GM20431 (cell line): ENCODE measurements at regions not wholly inside any gene's neighbourhood (a gene's known extent, or its start where the extent isn't known, plus 50 kb on each side); places are given as distances from the start of the nearest gene placed in this dataset.

Experiments used
- in situ Hi-C: fragments of 300-500 bp; cut with MseI, MboI; formaldehyde crosslinking; loops from one replicate; pipeline ENCODE4 v1.15.0; 2020; ENCODE audit warnings: low sequenced_read_pairs; ENCODE audit not compliant: unreplicated experiment

- in situ Hi-C loops: no loop called here
These were observed 544.4 kb upstream of the TNP1 start for GRCh38 chr2:217404236-217404760.

GRCh38 chr2:217402761-217403383 lies 543.0 kb upstream of the TNP1 start:
- in situ Hi-C loops: no loop called here

- in situ Hi-C loops: no loop called here
These were observed 542.3 kb upstream of the TNP1 start for GRCh38 chr2:217402144-217402543.

GRCh38 chr2:217399291-217399690 lies 539.4 kb upstream of the TNP1 start:
- in situ Hi-C loops: no loop called here

- in situ Hi-C loops: no loop called here
These were observed 539.0 kb upstream of the TNP1 start for GRCh38 chr2:217398860-217399259.

GRCh38 chr2:217398101-217398500 lies 538.2 kb upstream of the TNP1 start:
- in situ Hi-C loops: no loop called here

- in situ Hi-C loops: no loop called here
These were observed 536.7 kb upstream of the TNP1 start for GRCh38 chr2:217396586-217396985.

GRCh38 chr2:217396165-217396564 lies 536.3 kb upstream of the TNP1 start:
- in situ Hi-C loops: no loop called here

- in situ Hi-C loops: no loop called here
These were observed 534.9 kb upstream of the TNP1 start for GRCh38 chr2:217394510-217395351.

GRCh38 chr2:217393585-217394032 lies 533.7 kb upstream of the TNP1 start:
- in situ Hi-C loops: no loop called here

- in situ Hi-C loops: no loop called here
These were observed 533.2 kb upstream of the TNP1 start for GRCh38 chr2:217392930-217393584.

GRCh38 chr2:217387776-217388387 lies 528.0 kb upstream of the TNP1 start:
- in situ Hi-C loops: no loop called here

- in situ Hi-C loops: no loop called here
These were observed 526.2 kb upstream of the TNP1 start for GRCh38 chr2:217386041-217386440.

- in situ Hi-C loops: no loop called here
These were observed 523.8 kb upstream of the TNP1 start for GRCh38 chr2:217383620-217384019.

GRCh38 chr2:217382794-217383193 lies 522.9 kb upstream of the TNP1 start:
- in situ Hi-C loops: no loop called here

GRCh38 chr2:217379807-217380206 lies 519.9 kb upstream of the TNP1 start:
- in situ Hi-C loops: no loop called here

GRCh38 chr2:217372794-217373193 lies 512.9 kb upstream of the TNP1 start:
- in situ Hi-C loops: no loop called here

- in situ Hi-C loops: no loop called here
These were observed 511.9 kb upstream of the TNP1 start for GRCh38 chr2:217371781-217372213.

GRCh38 chr2:217370391-217370790 lies 510.5 kb upstream of the TNP1 start:
- in situ Hi-C loops: no loop called here

- in situ Hi-C loops: no loop called here
These were observed 507.6 kb upstream of the TNP1 start for GRCh38 chr2:217367464-217367863.
